Adipocyte (in vitro differentiated cells): ENCODE measurements at regions not wholly inside any gene's neighbourhood (a gene's known extent, or its start where the extent isn't known, plus 50 kb on each side); places are given as distances from the start of the nearest gene placed in this dataset.

Experiments used
- DNase-seq: peaks from one replicate; pipeline ENCODE4 v3.0.0-alpha.2; 2015; ENCODE audit warnings: low read depth
- H3K27me3 ChIP-seq: replicated peaks from 2 replicates; pipeline ENCODE4 v1.7.0; 2013; ENCODE audit warnings: mild to moderate bottlenecking, low read length, moderate library complexity; ENCODE audit not compliant: control insufficient read depth, insufficient read depth
- H3K36me3 ChIP-seq: 2 replicates; pipeline ENCODE4 v1.7.0; 2013; ENCODE audit warnings: low read length, mild to moderate bottlenecking, moderate library complexity; ENCODE audit not compliant: control insufficient read depth, insufficient read depth, severe bottlenecking
- H3K4me1 ChIP-seq: 2 replicates; pipeline ENCODE4 v1.7.0; 2013; ENCODE audit warnings: mild to moderate bottlenecking, low read length, moderate library complexity; ENCODE audit not compliant: control insufficient read depth, insufficient read depth
- H3K4me3 ChIP-seq: 2 replicates; pipeline ENCODE4 v1.7.0; 2013; ENCODE audit warnings: mild to moderate bottlenecking, low read length, moderate library complexity
- H3K9ac ChIP-seq: 2 replicates; pipeline ENCODE4 v1.7.0; 2013; ENCODE audit warnings: mild to moderate bottlenecking, low read length, moderate library complexity
- H3K9me3 ChIP-seq: 2 replicates; pipeline ENCODE4 v1.7.0; 2013; ENCODE audit warnings: mild to moderate bottlenecking, low read length, moderate library complexity; ENCODE audit not compliant: control insufficient read depth

DNA sequence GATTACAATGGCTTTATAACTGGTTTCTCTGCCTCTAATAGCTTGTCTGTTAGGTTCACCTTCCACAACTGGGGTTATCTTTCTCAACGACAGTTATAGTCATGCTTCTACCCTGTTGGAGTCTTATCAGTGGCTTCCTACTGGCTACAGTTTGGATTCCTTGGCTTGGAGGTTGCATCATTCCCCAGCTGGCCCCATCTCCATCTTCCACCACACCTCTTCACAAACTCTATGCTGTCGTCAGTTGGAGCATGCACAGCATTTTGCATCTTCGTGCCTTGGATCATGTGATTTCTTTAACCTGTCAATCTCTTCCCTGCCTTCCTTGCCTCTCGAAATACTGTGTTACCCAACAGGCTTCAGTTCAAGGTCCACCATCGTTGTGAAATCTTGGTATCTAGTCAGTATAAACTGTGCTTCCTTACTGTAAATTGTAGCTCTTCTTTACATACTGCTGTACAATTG is 316.3 kb upstream of the CXCR4 start:
- H3K36me3 ChIP-seq, result no peaks in the 10 kb centered on the region
- H3K4me3 ChIP-seq, result no peak overlapping the region
- DNase-seq, result no peak
- no peaks in the 10 kb centered on the region for H3K9me3 ChIP-seq
- no peaks in the 10 kb centered on the region for H3K4me1 ChIP-seq
- H3K27me3 ChIP-seq, result no peaks in the 10 kb centered on the region
- H3K9ac ChIP-seq, result no peak overlapping the region

DNA sequence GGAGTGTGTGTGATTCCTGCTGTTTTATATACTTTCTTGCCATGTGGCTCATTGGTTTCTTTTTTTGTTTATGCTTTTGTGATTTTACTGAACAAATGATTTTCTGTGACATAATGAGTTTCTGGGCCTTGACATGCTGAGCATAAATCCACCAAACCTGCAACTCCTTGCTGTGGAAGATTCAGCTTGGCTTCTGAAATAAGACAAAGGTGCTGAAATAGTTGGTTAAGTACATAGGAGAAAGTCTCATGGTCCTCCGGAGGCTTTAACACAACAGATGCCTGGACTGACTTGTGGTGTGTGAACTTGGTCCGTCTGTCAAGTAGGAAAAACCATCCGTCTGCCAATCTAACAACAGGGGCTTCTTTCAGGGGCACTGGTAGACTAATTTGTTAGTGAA is 315.3 kb upstream of the CXCR4 start:
- Histone ChIP-seq H3K27me3 (no peaks in the 10 kb centered on the region), H3K4me3 (no peak overlapping the region), H3K4me1 (no peaks in the 10 kb centered on the region), H3K9me3 (no peaks in the 10 kb centered on the region), H3K9ac (no peak overlapping the region), H3K36me3 (no peaks in the 10 kb centered on the region)
- no peak for DNase-seq

DNA sequence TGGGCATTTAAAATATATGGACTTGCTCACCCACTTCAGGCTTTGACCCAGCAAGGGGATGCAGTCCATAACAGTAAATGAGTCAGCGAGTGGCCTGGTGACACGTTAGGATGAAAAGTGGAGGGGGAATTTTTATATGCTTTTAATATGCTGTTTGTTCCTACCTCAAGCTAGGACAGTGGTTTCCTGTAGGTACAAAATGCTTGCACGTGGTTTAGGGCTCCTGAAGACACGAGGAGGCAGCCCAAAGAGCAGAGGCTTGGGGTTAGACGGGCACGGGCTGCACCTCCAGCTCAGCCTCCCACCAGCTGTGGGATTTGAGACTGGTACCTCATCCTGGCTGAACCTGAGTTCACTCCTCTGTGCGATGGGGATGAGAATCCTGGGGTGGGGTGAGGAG is 306.2 kb upstream of the CXCR4 start:
- DNase-seq, result no peak
- Histone ChIP-seq H3K36me3 (no peaks in the 10 kb centered on the region), H3K9me3 (no peaks in the 10 kb centered on the region), H3K4me1 (no peaks in the 10 kb centered on the region), H3K9ac (no peak overlapping the region), H3K4me3 (no peak overlapping the region), H3K27me3 (peaks cover 30% of the 10 kb centered on the region)

- no peak overlapping the region for H3K9ac ChIP-seq
- no peaks in the 10 kb centered on the region for H3K9me3 ChIP-seq
- H3K27me3 ChIP-seq, result peaks cover 30% of the 10 kb centered on the region
- no peaks in the 10 kb centered on the region for H3K4me1 ChIP-seq
- DNase-seq, result peak; percentile 83
- peak overlapping the region; percentile 71 for H3K4me3 ChIP-seq
- no peaks in the 10 kb centered on the region for H3K36me3 ChIP-seq
Measured at GRCh38 chr2:136423516-136423996, 305.6 kb upstream of the CXCR4 start.

- Histone ChIP-seq H3K4me1 (no peaks in the 10 kb centered on the region), H3K36me3 (no peaks in the 10 kb centered on the region), H3K4me3 (no peak overlapping the region), H3K9ac (no peak overlapping the region), H3K9me3 (no peaks in the 10 kb centered on the region), H3K27me3 (peaks cover 36% of the 10 kb centered on the region)
- no peak for DNase-seq
Measured at GRCh38 chr2:136422512-136422911, 304.6 kb upstream of the CXCR4 start.

GRCh38 chr2:136420346-136420745 is 302.4 kb upstream of the CXCR4 start:
- no peaks in the 10 kb centered on the region for H3K36me3 ChIP-seq
- H3K27me3 ChIP-seq, result peaks cover 36% of the 10 kb centered on the region

DNA sequence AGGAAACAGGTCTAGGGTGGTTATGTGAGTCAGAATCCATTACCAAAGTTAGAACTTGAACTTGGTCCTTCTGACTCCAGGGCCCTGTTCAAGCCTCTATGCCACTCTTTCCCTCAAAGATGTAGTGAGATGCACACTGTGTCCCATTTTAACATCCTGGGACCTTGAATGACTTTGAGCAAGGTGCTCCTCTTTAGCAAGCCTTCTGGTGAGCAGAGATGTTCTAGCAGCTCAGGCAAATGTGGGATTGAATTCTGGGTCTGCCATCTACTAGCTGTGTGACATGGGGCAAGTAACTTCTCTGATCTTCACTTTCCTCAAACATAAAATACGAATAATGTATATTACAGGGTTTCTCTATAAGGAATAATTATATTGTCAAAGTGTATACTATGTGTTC is 294.0 kb upstream of the CXCR4 start:
- no peak for DNase-seq
- Histone ChIP-seq H3K4me3 (no peak overlapping the region), H3K9me3 (no peaks in the 10 kb centered on the region), H3K4me1 (no peaks in the 10 kb centered on the region), H3K36me3 (no peaks in the 10 kb centered on the region), H3K27me3 (peaks cover 9% of the 10 kb centered on the region), H3K9ac (no peak overlapping the region)

More at GRCh38 chr2:136420346-136420745, 302.4 kb upstream of the CXCR4 start:
- Histone ChIP-seq H3K4me3 (no peak overlapping the region), H3K9me3 (no peaks in the 10 kb centered on the region), H3K9ac (no peak overlapping the region), H3K4me1 (no peaks in the 10 kb centered on the region)
- no peak for DNase-seq

DNA sequence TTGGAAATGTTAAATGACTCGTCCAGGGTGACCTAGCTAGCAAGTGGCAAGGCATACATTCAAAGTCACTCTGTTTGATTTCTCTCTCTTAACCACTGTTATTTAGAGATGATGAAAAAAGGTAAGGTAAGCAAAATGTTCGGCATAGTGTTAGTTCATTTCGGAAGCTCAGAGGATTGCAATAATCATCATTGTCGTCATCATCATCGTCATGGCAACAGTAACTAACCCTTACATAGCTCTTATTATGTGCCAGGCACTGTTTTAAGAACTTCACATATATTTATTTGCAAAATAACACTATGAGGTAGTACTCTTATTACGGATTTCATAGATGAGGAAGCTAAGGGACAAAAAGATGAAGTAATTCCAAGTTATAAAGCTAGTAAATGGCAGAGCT is 292.7 kb upstream of the CXCR4 start:
- no peak for DNase-seq
- Histone ChIP-seq H3K36me3 (no peaks in the 10 kb centered on the region), H3K4me3 (no peak overlapping the region), H3K27me3 (peaks cover 16% of the 10 kb centered on the region), H3K9ac (no peak overlapping the region), H3K9me3 (no peaks in the 10 kb centered on the region), H3K4me1 (no peaks in the 10 kb centered on the region)

- no peaks in the 10 kb centered on the region for H3K9me3 ChIP-seq
- H3K4me1 ChIP-seq, result no peaks in the 10 kb centered on the region
- DNase-seq, result no peak
- no peaks in the 10 kb centered on the region for H3K36me3 ChIP-seq
- no peak overlapping the region for H3K9ac ChIP-seq
- peaks cover 27% of the 10 kb centered on the region for H3K27me3 ChIP-seq
- no peak overlapping the region for H3K4me3 ChIP-seq
Measured at GRCh38 chr2:136408795-136409194, 290.8 kb upstream of the CXCR4 start.

DNA sequence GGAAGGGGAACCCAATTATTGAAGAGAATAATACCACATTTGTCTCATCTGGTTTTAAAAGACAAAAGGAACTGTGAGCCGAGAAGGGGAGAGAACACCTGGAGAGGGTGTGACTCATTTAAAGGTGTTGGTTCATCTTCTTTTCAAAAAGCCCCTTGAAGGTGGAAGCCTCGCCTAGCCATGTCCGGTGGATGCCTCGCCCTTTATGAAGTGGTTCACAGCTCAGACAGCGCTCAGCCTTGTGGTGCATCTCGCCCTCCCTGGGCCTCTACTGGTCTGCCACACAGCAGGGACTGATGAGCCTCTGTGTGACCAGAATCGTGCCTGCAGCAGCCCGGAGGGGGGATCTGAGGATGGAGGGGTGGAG is 290.0 kb upstream of the CXCR4 start:
- no peaks in the 10 kb centered on the region for H3K9me3 ChIP-seq
- no peak overlapping the region for H3K4me3 ChIP-seq
- peaks cover 27% of the 10 kb centered on the region for H3K27me3 ChIP-seq
- H3K4me1 ChIP-seq, result no peaks in the 10 kb centered on the region
- no peaks in the 10 kb centered on the region for H3K36me3 ChIP-seq
- H3K9ac ChIP-seq, result no peak overlapping the region
- DNase-seq, result no peak

DNA sequence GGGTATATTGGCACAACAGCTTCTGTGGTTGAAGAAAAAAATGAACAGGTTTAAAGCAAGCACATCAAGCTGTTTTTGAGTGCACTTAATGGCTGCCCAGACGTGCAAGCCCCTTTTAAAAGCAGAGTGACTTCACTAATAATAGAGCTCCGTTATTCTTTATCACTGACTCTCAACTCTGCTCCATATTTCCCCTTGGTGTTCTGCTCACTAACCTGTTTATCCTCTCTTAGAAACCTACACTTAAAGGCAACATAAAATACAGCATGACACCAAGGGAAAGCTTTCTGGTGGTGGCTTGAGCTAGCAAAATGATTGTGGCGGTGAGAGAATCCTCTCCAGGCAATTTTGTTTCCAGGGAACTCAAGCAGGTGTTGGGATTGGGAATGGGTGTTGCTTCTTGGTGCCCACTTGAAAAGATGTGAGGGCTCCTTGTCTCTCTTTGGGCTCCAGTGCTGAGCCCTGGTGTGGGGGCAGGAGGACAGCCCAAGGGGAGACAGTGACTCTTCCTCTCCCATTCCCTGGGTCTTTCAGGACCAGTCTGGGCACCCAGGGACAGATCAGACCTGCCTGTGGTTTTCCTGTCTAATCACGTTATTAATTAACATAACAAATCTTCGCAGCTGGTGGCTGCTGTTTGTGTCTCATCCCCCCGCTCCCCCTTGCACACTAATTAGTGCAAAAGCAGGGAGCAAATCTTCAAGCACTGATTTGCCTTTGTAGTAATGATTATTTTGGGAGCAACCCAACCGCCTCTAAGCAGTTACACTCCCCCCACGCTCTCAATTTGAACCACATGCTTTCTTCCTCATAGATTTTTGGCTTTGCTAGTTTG is 289.4 kb upstream of the CXCR4 start:
- H3K4me3 ChIP-seq, result no peak overlapping the region
- H3K27me3 ChIP-seq, result peaks cover 27% of the 10 kb centered on the region
- H3K36me3 ChIP-seq, result no peaks in the 10 kb centered on the region
- no peaks in the 10 kb centered on the region for H3K4me1 ChIP-seq
- H3K9me3 ChIP-seq, result no peaks in the 10 kb centered on the region
- DNase-seq, result no peak
- H3K9ac ChIP-seq, result no peak overlapping the region

GRCh38 chr2:136404925-136405324 is 287.0 kb upstream of the CXCR4 start:
- no peaks in the 10 kb centered on the region for H3K9me3 ChIP-seq
- no peak overlapping the region for H3K9ac ChIP-seq
- no peaks in the 10 kb centered on the region for H3K36me3 ChIP-seq
- no peak overlapping the region for H3K4me3 ChIP-seq
- no peak for DNase-seq
- no peaks in the 10 kb centered on the region for H3K4me1 ChIP-seq
- peaks cover 29% of the 10 kb centered on the region for H3K27me3 ChIP-seq
